SK-N-DZ (cell line): ENCODE measurements at regions not wholly inside any gene's neighbourhood (a gene's known extent, or its start where the extent isn't known, plus 50 kb on each side); places are given as distances from the start of the nearest gene placed in this dataset.

Experiments
- DNase-seq: peaks from one replicate; pipeline ENCODE4 v3.0.0-alpha.2; 2015; ENCODE audit warnings: low spot score

GRCh38 chr13:104114101-104114500 is 1047.9 kb upstream of the SLC10A2 start:
- no peak for DNase-seq

GRCh38 chr13:104111031-104111430 is 1044.8 kb upstream of the SLC10A2 start:
- no peak for DNase-seq

- no peak for DNase-seq
Measured at GRCh38 chr13:104106705-104107393, 1040.6 kb upstream of the SLC10A2 start.

GRCh38 chr13:104105418-104106355 is 1039.5 kb upstream of the SLC10A2 start:
- DNase-seq, result no peak

- DNase-seq, result no peak
Measured at GRCh38 chr13:104099750-104100149, 1033.5 kb upstream of the SLC10A2 start.

- DNase-seq, result no peak
Measured at GRCh38 chr13:104098421-104098820, 1032.2 kb upstream of the SLC10A2 start.

GRCh38 chr13:104086759-104087158 is 1020.5 kb upstream of the SLC10A2 start:
- DNase-seq, result no peak

- no peak for DNase-seq
Measured at GRCh38 chr13:104086210-104086609, 1020.0 kb upstream of the SLC10A2 start.

GRCh38 chr13:104085611-104086010 is 1019.4 kb upstream of the SLC10A2 start:
- no peak for DNase-seq

- no peak for DNase-seq
Measured at GRCh38 chr13:104074326-104074725, 1008.1 kb upstream of the SLC10A2 start.

GRCh38 chr13:104071806-104072205 is 1005.6 kb upstream of the SLC10A2 start:
- DNase-seq, result no peak

GRCh38 chr13:104065328-104065727 is 999.1 kb upstream of the SLC10A2 start:
- no peak for DNase-seq

- DNase-seq, result no peak
Measured at GRCh38 chr13:104057861-104058260, 991.6 kb upstream of the SLC10A2 start.

- no peak for DNase-seq
Measured at GRCh38 chr13:104045907-104046306, 979.7 kb upstream of the SLC10A2 start.

GRCh38 chr13:104043184-104043583 is 977.0 kb upstream of the SLC10A2 start:
- no peak for DNase-seq

- DNase-seq, result no peak
Measured at GRCh38 chr13:104034891-104035290, 968.7 kb upstream of the SLC10A2 start.

GRCh38 chr13:104025303-104025702 is 959.1 kb upstream of the SLC10A2 start:
- no peak for DNase-seq

- no peak for DNase-seq
Measured at GRCh38 chr13:104024416-104025170, 958.4 kb upstream of the SLC10A2 start.

- DNase-seq, result peak; percentile 45
Measured at GRCh38 chr13:104021806-104022397, 955.7 kb upstream of the SLC10A2 start.

- no peak for DNase-seq
Measured at GRCh38 chr13:104017317-104017716, 951.1 kb upstream of the SLC10A2 start.

- DNase-seq, result no peak
Measured at GRCh38 chr13:104015646-104016396, 949.6 kb upstream of the SLC10A2 start.
